HepG2 (cell line): ENCODE measurements at regions not wholly inside any gene's neighbourhood (a gene's known extent, or its start where the extent isn't known, plus 50 kb on each side); places are given as distances from the start of the nearest gene placed in this dataset.

ENCODE experiments used
- ATF7 ChIP-seq, 2 experiments: fragments of 450-650 bp in 1 of 2; sonication (generic) in 1 of 2; formaldehyde crosslinking in 1 of 2; IDR thresholded peaks; 2 replicates each; pipeline versions ENCODE4 v1.4.0 to v1.6.1; 2016 to 2020; ENCODE audit warnings: antibody characterized with exemption in 1 of 2, mild to moderate bottlenecking in 1 of 2, missing genetic modification reagents in 1 of 2
- ZNF703 ChIP-seq: sonication (generic); formaldehyde crosslinking; IDR thresholded peaks from 2 replicates; pipeline ENCODE4 v1.5.1; 2020; ENCODE audit warnings: missing genetic modification reagents, mild to moderate bottlenecking, moderate library complexity, borderline replicate concordance
- TF ChIP-seq, protein P1 (sequence below): sonication (generic); formaldehyde crosslinking; IDR thresholded peaks from 2 replicates; pipeline ENCODE4 v1.5.1; 2020; ENCODE audit warnings: mild to moderate bottlenecking, missing genetic modification reagents, moderate library complexity
- TF ChIP-seq, protein P2 (sequence below): sonication (generic); formaldehyde crosslinking; IDR thresholded peaks from 2 replicates; pipeline ENCODE4 v1.5.0; 2020; ENCODE audit warnings: missing genetic modification reagents, mild to moderate bottlenecking, borderline replicate concordance

DNA sequence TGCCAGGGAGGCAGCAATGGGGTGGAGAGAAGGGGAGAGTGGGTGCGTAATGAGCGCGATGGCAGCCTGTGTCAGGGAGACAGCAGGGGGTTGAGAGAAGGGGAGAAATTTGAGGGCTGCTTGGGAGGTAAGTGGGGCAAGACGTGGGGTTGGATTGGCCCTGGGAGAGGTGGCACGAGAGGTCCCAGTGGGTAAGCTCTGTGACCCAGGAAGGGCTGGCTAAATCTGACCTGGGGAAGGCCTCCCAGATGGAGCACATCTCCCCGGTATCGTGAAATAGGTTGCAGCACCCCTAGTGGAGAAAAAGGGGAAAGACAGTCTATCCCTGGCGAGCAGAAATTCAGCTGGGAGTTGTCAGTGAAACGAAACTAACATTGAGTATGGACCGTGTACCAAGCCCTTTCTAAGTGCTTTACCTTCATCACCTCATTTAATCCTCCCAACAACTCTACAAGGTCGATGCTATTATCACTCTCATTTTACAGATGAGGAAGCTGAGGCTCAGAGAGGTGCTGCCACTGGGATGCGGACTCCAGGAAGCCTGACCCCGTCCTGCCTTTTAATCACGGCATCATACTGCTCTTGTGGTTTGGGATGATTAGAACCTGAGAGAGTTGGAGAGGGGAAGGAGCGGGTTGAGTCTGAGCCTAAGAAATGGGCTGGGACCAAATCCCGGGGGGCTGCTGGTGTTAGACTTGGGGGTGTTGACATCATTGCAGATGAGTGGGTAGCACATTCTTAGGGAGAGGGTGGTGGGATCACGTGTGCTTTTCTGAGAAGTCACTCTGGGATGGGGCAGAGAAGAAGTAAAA, 56.6 kb upstream of the RPL11 start:
- TF ChIP-seq, protein P1, sequence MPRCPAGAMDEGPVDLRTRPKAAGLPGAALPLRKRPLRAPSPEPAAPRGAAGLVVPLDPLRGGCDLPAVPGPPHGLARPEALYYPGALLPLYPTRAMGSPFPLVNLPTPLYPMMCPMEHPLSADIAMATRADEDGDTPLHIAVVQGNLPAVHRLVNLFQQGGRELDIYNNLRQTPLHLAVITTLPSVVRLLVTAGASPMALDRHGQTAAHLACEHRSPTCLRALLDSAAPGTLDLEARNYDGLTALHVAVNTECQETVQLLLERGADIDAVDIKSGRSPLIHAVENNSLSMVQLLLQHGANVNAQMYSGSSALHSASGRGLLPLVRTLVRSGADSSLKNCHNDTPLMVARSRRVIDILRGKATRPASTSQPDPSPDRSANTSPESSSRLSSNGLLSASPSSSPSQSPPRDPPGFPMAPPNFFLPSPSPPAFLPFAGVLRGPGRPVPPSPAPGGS (CRISPR knock-in tag): no peak
- TF ChIP-seq, protein P2, sequence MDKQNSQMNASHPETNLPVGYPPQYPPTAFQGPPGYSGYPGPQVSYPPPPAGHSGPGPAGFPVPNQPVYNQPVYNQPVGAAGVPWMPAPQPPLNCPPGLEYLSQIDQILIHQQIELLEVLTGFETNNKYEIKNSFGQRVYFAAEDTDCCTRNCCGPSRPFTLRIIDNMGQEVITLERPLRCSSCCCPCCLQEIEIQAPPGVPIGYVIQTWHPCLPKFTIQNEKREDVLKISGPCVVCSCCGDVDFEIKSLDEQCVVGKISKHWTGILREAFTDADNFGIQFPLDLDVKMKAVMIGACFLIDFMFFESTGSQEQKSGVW (CRISPR knock-in tag): no peak
- no peak for TF ChIP-seq ATF7 (IDR thresholded peaks at IDR 0.05)
- no peak for TF ChIP-seq ATF7 (CRISPR knock-in tag; IDR thresholded peaks at IDR 0.05)
- TF ChIP-seq ZNF703: no peak
